Mesothelial cell of epicardium (in vitro differentiated cells): ENCODE measurements at regions not wholly inside any gene's neighbourhood (a gene's known extent, or its start where the extent isn't known, plus 50 kb on each side); places are given as distances from the start of the nearest gene placed in this dataset.

Experiments used
- DNase-seq, 2 experiments: peaks; one replicate each; pipeline ENCODE4 v3.0.0; 2021; ENCODE audit warnings: low spot score in 2 of 2; ENCODE audit not compliant: unreplicated experiment in 2 of 2
- H3K27ac Mint-ChIP-seq: 2 replicates; pipeline ENCODE4 v1.8.0; 2021; ENCODE audit warnings: mixed read lengths
- H3K27me3 Mint-ChIP-seq: 2 replicates; pipeline ENCODE4 v1.8.0; 2021; ENCODE audit warnings: low read depth, mixed read lengths
- H3K36me3 Mint-ChIP-seq: 2 replicates; pipeline ENCODE4 v1.8.0; 2021; ENCODE audit warnings: mixed read lengths
- H3K4me1 Mint-ChIP-seq: 2 replicates; pipeline ENCODE4 v1.8.0; 2021; ENCODE audit warnings: mixed read lengths
- H3K4me3 Mint-ChIP-seq: 2 replicates; pipeline ENCODE4 v1.8.0; 2021; ENCODE audit warnings: mild to moderate bottlenecking, moderate library complexity, mixed read lengths
- H3K9me3 Mint-ChIP-seq: 2 replicates; pipeline ENCODE4 v1.8.0; 2021; ENCODE audit warnings: mixed read lengths
- TF ChIP-seq, protein P1 (sequence below): fragments of 200-600 bp; sonication (generic); IDR thresholded peaks from one replicate; pipeline ENCODE4 v1.5.0; 2021; ENCODE audit warnings: antibody characterized with exemption; ENCODE audit not compliant: unreplicated experiment

DNA sequence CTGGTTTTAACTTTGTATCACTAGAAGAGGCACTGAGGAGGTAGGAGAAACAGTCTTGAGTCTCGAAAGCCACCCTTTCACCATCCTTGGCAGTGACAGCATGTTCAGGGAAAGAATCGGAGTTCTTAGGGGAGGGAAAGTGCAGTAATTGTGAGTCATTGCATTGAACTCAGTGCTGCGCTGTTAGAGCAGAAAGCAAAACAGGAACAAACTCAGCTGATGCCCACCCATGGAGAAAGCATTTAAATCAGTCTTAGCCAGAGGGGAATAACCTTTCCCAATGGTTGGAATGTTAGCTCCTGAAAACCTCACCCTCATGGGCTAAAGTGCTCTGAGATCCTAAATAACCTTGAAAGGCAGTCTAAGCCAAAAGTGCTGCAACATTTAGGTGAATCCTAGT lies 845.6 kb upstream of the CNTNAP5 start:
- Mint-ChIP-seq H3K4me1 (no peaks in the 10 kb centered on the region), H3K36me3 (peaks cover 2% of the 10 kb centered on the region), H3K27me3 (no peaks in the 10 kb centered on the region), H3K4me3 (no peak overlapping the region), H3K27ac (no peak overlapping the region), H3K9me3 (peaks cover 31% of the 10 kb centered on the region)
- TF ChIP-seq, protein P1, sequence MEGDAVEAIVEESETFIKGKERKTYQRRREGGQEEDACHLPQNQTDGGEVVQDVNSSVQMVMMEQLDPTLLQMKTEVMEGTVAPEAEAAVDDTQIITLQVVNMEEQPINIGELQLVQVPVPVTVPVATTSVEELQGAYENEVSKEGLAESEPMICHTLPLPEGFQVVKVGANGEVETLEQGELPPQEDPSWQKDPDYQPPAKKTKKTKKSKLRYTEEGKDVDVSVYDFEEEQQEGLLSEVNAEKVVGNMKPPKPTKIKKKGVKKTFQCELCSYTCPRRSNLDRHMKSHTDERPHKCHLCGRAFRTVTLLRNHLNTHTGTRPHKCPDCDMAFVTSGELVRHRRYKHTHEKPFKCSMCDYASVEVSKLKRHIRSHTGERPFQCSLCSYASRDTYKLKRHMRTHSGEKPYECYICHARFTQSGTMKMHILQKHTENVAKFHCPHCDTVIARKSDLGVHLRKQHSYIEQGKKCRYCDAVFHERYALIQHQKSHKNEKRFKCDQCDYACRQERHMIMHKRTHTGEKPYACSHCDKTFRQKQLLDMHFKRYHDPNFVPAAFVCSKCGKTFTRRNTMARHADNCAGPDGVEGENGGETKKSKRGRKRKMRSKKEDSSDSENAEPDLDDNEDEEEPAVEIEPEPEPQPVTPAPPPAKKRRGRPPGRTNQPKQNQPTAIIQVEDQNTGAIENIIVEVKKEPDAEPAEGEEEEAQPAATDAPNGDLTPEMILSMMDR = no peak
- DNase-seq = no peak

DNA sequence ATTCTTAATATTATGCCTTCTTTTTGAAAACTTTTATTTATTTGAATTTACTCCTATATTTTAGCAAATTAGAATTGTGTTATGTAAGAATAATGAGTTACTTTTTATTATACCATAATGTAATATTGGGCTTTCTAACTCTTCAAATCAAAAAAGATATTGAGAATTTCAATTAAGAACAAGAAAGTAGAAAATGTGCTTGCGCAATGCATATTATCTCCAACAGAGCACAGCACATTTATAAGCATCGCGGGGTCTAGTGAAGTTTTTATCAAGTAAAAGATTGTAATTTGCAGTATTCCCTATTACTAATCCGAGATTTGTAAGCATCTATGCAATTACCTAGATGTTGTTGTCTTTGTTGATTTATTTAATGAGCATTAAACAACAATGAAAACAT lies 829.1 kb upstream of the CNTNAP5 start:
- no peaks in the 10 kb centered on the region for H3K36me3 Mint-ChIP-seq
- H3K27ac Mint-ChIP-seq = no peak overlapping the region
- no peak overlapping the region for H3K4me3 Mint-ChIP-seq
- TF ChIP-seq, protein P1 = no peak
- no peaks in the 10 kb centered on the region for H3K27me3 Mint-ChIP-seq
- no peak for DNase-seq
- H3K9me3 Mint-ChIP-seq = no peaks in the 10 kb centered on the region
- peaks cover 3% of the 10 kb centered on the region for H3K4me1 Mint-ChIP-seq

DNA sequence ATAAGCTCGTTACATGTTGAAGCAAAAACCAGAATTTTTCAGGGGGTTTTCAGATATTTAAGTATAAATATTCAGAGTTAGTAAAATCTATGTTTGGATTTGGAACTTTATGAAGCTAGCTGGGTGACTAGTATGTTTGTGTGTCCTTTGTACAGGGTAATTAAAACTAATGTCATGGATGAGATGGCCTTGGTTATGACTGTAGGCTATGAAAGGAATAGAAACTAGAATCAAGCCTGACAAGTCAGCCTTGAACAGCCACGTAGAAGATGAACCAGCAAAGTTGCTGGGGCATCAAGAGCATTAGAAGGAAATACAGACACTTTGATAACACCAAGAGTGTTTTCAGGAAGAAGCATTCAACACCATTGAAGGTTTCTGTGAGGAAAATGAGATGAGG lies 825.1 kb upstream of the CNTNAP5 start:
- Mint-ChIP-seq H3K27ac (no peak overlapping the region), H3K4me1 (peaks cover 3% of the 10 kb centered on the region), H3K4me3 (no peak overlapping the region), H3K36me3 (no peaks in the 10 kb centered on the region), H3K27me3 (no peaks in the 10 kb centered on the region), H3K9me3 (peaks cover 18% of the 10 kb centered on the region)
- no peak for DNase-seq
- TF ChIP-seq, protein P1 = no peak

DNA sequence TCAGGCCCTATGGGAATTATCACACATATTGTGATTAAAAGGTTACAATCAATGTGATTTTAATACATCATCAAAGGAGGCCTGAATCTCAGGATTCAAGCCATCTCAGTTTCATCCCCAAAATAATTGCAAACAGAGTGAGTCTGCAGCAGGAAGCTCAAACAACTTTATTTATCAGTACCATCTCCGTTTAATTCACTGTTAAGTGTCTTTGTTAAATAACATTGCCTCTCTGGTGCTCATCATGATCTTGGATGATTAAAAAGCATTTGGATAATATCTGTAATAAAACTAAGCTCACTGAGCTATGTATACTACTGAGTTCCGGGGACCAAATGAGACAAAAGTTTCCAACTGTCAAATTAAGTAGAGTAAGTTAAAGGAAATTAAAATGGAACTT lies 817.8 kb upstream of the CNTNAP5 start:
- Mint-ChIP-seq H3K36me3 (no peaks in the 10 kb centered on the region), H3K4me3 (no peak overlapping the region)

DNA sequence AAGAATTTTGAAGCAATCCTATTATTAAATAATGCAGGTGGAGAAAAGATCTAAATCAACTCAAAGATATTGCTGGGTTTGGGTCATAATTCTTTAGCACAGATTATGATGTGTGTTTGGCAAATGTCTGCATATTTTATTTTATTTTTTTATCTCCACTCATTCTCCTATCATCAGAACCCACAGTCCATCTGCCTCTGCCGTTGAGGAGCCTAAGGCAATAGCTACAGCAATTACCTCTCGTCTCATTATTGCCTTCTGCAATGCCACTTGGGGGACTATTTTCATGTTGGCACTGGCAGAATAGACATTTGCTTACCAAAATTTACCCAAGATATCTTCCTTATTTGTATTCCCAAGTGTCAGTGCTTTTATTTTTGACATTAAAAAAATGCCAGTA lies 815.9 kb upstream of the CNTNAP5 start:
- Mint-ChIP-seq H3K4me1 (peaks cover 3% of the 10 kb centered on the region), H3K4me3 (no peak overlapping the region), H3K9me3 (no peaks in the 10 kb centered on the region), H3K27me3 (no peaks in the 10 kb centered on the region), H3K36me3 (no peaks in the 10 kb centered on the region), H3K27ac (no peak overlapping the region)
- DNase-seq = no peak
- TF ChIP-seq, protein P1 = no peak

More for the DNA sequence above, 817.8 kb upstream of the CNTNAP5 start:
- TF ChIP-seq, protein P1 = no peak
- Mint-ChIP-seq H3K27me3 (no peaks in the 10 kb centered on the region), H3K4me1 (no peaks in the 10 kb centered on the region), H3K27ac (no peak overlapping the region), H3K9me3 (peaks cover 9% of the 10 kb centered on the region)
- no peak for DNase-seq

DNA sequence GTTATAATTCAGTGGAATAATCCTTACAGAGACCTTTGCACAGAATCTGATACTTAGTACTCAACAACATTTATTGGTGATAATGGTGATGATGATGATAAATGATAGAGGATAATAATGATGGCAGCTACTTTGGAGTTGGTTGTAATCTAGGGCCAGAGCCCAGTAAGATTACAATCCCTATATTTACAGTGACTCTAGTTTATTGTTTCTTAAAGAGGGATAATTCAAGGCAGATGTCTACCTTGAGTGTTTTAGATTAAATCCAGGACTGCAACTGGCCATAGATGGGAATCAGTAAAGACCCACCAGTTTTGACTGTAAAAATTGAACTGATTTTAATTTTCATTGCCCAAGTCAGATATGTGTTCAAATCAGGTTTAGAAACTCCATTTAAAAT lies 813.9 kb upstream of the CNTNAP5 start:
- Mint-ChIP-seq H3K36me3 (no peaks in the 10 kb centered on the region), H3K9me3 (no peaks in the 10 kb centered on the region), H3K27ac (no peak overlapping the region), H3K27me3 (no peaks in the 10 kb centered on the region), H3K4me3 (no peak overlapping the region), H3K4me1 (peaks cover 3% of the 10 kb centered on the region)
- TF ChIP-seq, protein P1 = no peak
- DNase-seq = no peak
